NCI-H526 treated with DMSO at 0.1 percent for 48 hours (cell line): ENCODE measurements at regions not wholly inside any gene's neighbourhood (a gene's known extent, or its start where the extent isn't known, plus 50 kb on each side); places are given as distances from the start of the nearest gene placed in this dataset.

Experiments used
- DNase-seq: peaks from one replicate; lab custom pipeline; 2025; lab: John Stamatoyannopoulos, UW

DNA sequence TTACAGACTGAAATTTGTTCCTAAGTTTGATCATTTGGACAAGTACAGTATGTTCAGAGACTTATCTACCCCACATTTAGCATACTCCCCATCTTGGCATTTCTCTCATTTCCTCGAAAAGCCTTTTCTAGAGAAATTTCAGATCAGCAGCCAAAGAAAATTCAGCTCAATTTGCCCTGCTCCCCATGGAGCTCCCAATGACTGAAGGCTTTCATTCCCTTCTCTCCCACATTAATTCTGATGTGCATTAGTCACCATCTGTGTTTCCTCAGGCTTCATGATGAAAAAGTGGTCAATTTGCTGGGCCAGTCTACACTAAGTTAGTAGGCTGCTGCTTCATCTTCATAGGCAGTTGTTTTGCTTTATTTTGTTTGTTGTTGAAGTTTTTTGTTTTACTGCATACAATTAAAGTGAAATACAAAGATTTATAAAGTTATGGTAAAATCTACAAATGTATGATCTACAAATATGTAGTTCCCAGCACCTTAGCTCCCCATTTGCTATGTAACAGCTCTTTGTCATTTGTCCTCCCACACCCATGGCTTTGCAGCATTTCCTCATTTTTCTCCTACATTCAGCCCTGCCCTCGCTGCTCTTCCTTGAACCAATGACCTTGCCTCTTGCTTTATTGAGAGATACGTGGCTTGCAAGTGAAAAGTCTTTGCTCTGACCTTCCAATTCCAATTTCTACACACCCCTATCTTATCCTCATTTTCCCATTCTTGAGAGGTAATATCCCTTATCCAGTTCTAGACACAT lies 193.9 kb downstream of the ANAPC10 start:
- DNase-seq, result no peak

DNA sequence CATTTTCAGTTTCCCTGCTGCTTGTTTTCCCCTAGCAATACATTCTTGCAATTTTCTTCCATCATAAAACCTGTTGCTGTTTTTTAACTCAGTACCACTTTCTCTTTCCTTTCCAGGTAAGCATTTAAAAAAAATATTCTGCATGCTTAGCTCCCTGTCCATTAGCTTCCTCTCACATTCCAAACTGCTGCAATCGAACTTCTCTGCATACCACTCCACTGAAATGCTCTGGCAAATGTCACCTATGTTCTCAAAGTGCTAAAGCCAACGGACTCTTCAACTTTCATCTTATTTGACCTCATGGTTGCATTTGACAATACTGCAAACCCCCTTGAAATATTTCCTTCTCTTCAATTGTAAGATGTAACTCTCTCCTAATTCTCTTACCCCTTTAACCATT lies 192.7 kb downstream of the ANAPC10 start:
- DNase-seq, result no peak

GRCh38 chr4:144906181-144906925 lies 191.6 kb downstream of the ANAPC10 start:
- no peak for DNase-seq

- no peak for DNase-seq
These were observed 187.3 kb downstream of the ANAPC10 start for GRCh38 chr4:144910723-144911122.
